ENCODE measurements at regions not wholly inside any gene's neighbourhood (a gene's known extent, or its start where the extent isn't known, plus 50 kb on each side); places are given as distances from the start of the nearest gene placed in this dataset.

DNA sequence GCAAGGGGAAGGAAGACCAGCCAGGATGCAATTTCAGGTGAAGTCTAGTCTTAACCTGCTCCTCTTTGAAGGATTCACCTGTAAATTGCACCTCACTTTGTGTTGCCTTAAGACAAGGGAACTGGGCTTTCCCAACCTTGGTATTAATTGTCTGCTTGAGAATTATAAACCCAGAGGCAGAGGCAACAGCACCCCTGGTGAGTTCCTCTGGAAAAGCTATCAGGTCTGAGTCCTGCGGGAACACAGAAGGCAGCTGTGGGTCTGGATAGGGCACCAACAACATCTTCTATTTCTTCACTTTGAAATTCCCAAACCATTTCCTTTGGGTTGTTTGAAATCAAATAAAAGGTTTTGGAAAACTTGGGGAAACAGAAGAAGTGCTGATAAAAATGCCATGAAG lies 109.2 kb upstream of the NPY2R start:
- Histone ChIP-seq H3K27me3 (ENCODE audit: control insufficient read depth in 2 of 2, insufficient read depth in 2 of 2, low read length in 2 of 2) (no peaks in the 10 kb centered on the region), H3K4me2 (ENCODE audit: insufficient read depth, low read length) (no peak overlapping the region), H3K27ac (ENCODE audit: extremely low read depth, low read depth, low read length) (no peak overlapping the region), H3K9me1 (ENCODE audit: control insufficient read depth, insufficient read depth, low read length) (no peaks in the 10 kb centered on the region), H2AFZ (ENCODE audit: low read depth, low read length) (no peak overlapping the region), H3K9me3 (replicated peaks; ENCODE audit: control insufficient read depth, insufficient read depth, low read depth, low read length) (no peaks in the 10 kb centered on the region; the same call in 1 of the 2 replicates), H3K9ac (ENCODE audit: insufficient read depth in 1 of 2, low read depth in 2 of 2, low read length in 2 of 2) (no peak overlapping the region), H3K4me1 (replicated peaks in 1 of 2; ENCODE audit: control insufficient read depth in 2 of 2, insufficient read depth in 2 of 2, low read length in 2 of 2) (no peaks in the 10 kb centered on the region), H4K20me1 (replicated peaks; ENCODE audit: control insufficient read depth, insufficient read depth, low read length) (no peaks in the 10 kb centered on the region), H3K4me3 (no peak overlapping the region), H3K79me2 (ENCODE audit: control insufficient read depth, insufficient read depth, low read length) (no peaks in the 10 kb centered on the region), H3K36me3 (ENCODE audit: control insufficient read depth, insufficient read depth, low read length) (no peaks in the 10 kb centered on the region)
- BruUV-seq (replicated peaks), result no TSS peak
- POLR2A ChIA-PET, result no interaction called here
- in situ Hi-C loops (cut with MboI) (no loop called here), intact Hi-C loops (cut with micrococcal nuclease) (no loop called here)
- ATAC-seq, result no peak
- no peak for FAIRE-seq
- no peak for TF ChIP-seq HEY1 (CRISPR knock-in tag; IDR thresholded peaks at IDR 0.05; ENCODE audit: borderline replicate concordance)
- no peak for TF ChIP-seq ZFPM2 (CRISPR knock-in tag; IDR thresholded peaks at IDR 0.05)
- no peak for TF ChIP-seq ILK (tag; IDR thresholded peaks at IDR 0.05; ENCODE audit: borderline replicate concordance, low read depth)
- TF ChIP-seq NR2F6 (CRISPR knock-in tag; IDR thresholded peaks at IDR 0.05), result no peak
- TF ChIP-seq EZH2 (IDR thresholded peaks at IDR 0.05; ENCODE audit: borderline replicate concordance, low read depth, low read length), result no peak
- no peak for TF ChIP-seq ATF1 (CRISPR knock-in tag; IDR thresholded peaks at IDR 0.05)
- no peak for TF ChIP-seq ATF1 (tag; IDR thresholded peaks at IDR 0.05)
- TF ChIP-seq KAT7 (CRISPR knock-in tag; IDR thresholded peaks at IDR 0.05; ENCODE audit: borderline replicate concordance), result no peak
- TF ChIP-seq, protein P1, sequence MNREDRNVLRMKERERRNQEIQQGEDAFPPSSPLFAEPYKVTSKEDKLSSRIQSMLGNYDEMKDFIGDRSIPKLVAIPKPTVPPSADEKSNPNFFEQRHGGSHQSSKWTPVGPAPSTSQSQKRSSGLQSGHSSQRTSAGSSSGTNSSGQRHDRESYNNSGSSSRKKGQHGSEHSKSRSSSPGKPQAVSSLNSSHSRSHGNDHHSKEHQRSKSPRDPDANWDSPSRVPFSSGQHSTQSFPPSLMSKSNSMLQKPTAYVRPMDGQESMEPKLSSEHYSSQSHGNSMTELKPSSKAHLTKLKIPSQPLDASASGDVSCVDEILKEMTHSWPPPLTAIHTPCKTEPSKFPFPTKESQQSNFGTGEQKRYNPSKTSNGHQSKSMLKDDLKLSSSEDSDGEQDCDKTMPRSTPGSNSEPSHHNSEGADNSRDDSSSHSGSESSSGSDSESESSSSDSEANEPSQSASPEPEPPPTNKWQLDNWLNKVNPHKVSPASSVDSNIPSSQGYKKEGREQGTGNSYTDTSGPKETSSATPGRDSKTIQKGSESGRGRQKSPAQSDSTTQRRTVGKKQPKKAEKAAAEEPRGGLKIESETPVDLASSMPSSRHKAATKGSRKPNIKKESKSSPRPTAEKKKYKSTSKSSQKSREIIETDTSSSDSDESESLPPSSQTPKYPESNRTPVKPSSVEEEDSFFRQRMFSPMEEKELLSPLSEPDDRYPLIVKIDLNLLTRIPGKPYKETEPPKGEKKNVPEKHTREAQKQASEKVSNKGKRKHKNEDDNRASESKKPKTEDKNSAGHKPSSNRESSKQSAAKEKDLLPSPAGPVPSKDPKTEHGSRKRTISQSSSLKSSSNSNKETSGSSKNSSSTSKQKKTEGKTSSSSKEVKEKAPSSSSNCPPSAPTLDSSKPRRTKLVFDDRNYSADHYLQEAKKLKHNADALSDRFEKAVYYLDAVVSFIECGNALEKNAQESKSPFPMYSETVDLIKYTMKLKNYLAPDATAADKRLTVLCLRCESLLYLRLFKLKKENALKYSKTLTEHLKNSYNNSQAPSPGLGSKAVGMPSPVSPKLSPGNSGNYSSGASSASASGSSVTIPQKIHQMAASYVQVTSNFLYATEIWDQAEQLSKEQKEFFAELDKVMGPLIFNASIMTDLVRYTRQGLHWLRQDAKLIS (CRISPR knock-in tag; IDR thresholded peaks at IDR 0.05), result no peak
- no peak for TF ChIP-seq TRIM28 (IDR thresholded peaks at IDR 0.05)
- TF ChIP-seq ZNF408 (CRISPR knock-in tag; IDR thresholded peaks at IDR 0.05; ENCODE audit: low read depth), result no peak
- TF ChIP-seq MLX (CRISPR knock-in tag; conservative IDR thresholded peaks at IDR 0.05), result no peak
- no peak for DNase-seq (ENCODE audit: extremely low read depth in 1 of 4, low spot score in 3 of 4)
- CTCF ChIA-PET (ENCODE audit: low intra/inter-chr PET ratio), result no interaction called here
- 0% methylated on average over 1 of the region's 1 CpG for WGBS (ENCODE audit: insufficient coverage, low coverage, missing lambda C conversion rate)

Data from K562 (cell line).